GM23338 (cell line): ENCODE measurements at regions not wholly inside any gene's neighbourhood (a gene's known extent, or its start where the extent isn't known, plus 50 kb on each side); places are given as distances from the start of the nearest gene placed in this dataset.

ENCODE experiments used
- CREB1 ChIP-seq: fragments of 250-450 bp; sonication (Bioruptor Pico); IDR thresholded peaks from 2 replicates; pipeline ENCODE4 v1.5.0; 2020; ENCODE audit warnings: low read depth, mild to moderate bottlenecking, moderate library complexity
- CTCF ChIP-seq, 2 experiments: fragments of 200-600 bp in 1 of 2; sonication (generic) in 1 of 2; conservative IDR thresholded peaks; 2 replicates each; pipeline versions ENCODE4 v1.5.1 to v1.6.1; 2016 to 2017; ENCODE audit warnings: antibody characterized with exemption in 2 of 2, low read depth in 2 of 2, mild to moderate bottlenecking in 2 of 2, moderate library complexity in 1 of 2
- ETS1 ChIP-seq: IDR thresholded peaks from 2 replicates; pipeline ENCODE4 v1.6.1; 2016; ENCODE audit warnings: antibody characterized with exemption
- EZH2 ChIP-seq: fragments of 200-600 bp; sonication (generic); IDR thresholded peaks from one replicate; pipeline ENCODE4 v1.8.0; 2017; ENCODE audit warnings: antibody characterized with exemption, mild to moderate bottlenecking, low read depth; ENCODE audit not compliant: unreplicated experiment
- EZH2phosphoT487 ChIP-seq: fragments of 200-600 bp; sonication (generic); IDR thresholded peaks from one replicate; pipeline ENCODE4 v1.8.1; 2018; ENCODE audit warnings: antibody characterized with exemption; ENCODE audit not compliant: unreplicated experiment
- JUNB ChIP-seq: IDR thresholded peaks from one replicate; pipeline ENCODE4 v1.6.1; 2016; ENCODE audit warnings: antibody characterized with exemption; ENCODE audit not compliant: unreplicated experiment
- NANOG ChIP-seq: IDR thresholded peaks from 2 replicates; pipeline ENCODE4 v1.6.1; 2016; ENCODE audit warnings: antibody characterized with exemption, borderline replicate concordance
- POLR2AphosphoS5 ChIP-seq: IDR thresholded peaks from 2 replicates; pipeline ENCODE4 v1.6.1; 2016; ENCODE audit warnings: antibody characterized with exemption, low read depth
- REST ChIP-seq: IDR thresholded peaks from one replicate; pipeline ENCODE4 v1.6.1; 2018; ENCODE audit warnings: antibody characterized with exemption; ENCODE audit not compliant: unreplicated experiment

- no peak for TF ChIP-seq CTCF (conservative IDR thresholded peaks at IDR 0.05; ENCODE audit: low read depth in 2 of 2)
- TF ChIP-seq POLR2AphosphoS5: no peak
- TF ChIP-seq REST: no peak
- no peak for TF ChIP-seq CREB1
- TF ChIP-seq EZH2: no peak
- TF ChIP-seq JUNB: no peak
- no peak for TF ChIP-seq EZH2phosphoT487
- TF ChIP-seq ETS1: no peak
- no peak for TF ChIP-seq NANOG
These were observed 56.9 kb upstream of the SATB1 start for GRCh38 chr3:18481946-18482548.
